GM23338 (cell line): ENCODE measurements at regions not wholly inside any gene's neighbourhood (a gene's known extent, or its start where the extent isn't known, plus 50 kb on each side); places are given as distances from the start of the nearest gene placed in this dataset.

Source experiments
- ATAC-seq: fragments of 200-7000 bp; cut with Tn5 transposase; 3 replicates; pipeline ENCODE4 v1.9.1; 2020
- DNase-seq: peaks from one replicate; pipeline ENCODE4 v3.0.0-alpha.2; 2015; ENCODE audit warnings: low spot score
- H2AFZ ChIP-seq: fragments of 200-600 bp; sonication (generic); 2 replicates; pipeline ENCODE4 v1.8.0; 2016; ENCODE audit warnings: antibody characterized with exemption, mild to moderate bottlenecking, moderate library complexity
- H3F3A ChIP-seq: fragments of 200-600 bp; sonication (generic); replicated peaks from 2 replicates; pipeline ENCODE4 v1.8.0; 2017; ENCODE audit warnings: antibody characterized with exemption, mixed run types, low read depth
- H3K27ac ChIP-seq: fragments of 200-600 bp; sonication (generic); 2 replicates; pipeline ENCODE4 v1.6.1; 2016; ENCODE audit warnings: low read depth
- H3K27me3 ChIP-seq: fragments of 200-600 bp; sonication (generic); 2 replicates; pipeline ENCODE4 v1.8.0; 2016; ENCODE audit warnings: mild to moderate bottlenecking, mixed run types, moderate library complexity; ENCODE audit not compliant: insufficient read depth
- H3K36me3 ChIP-seq: fragments of 200-600 bp; sonication (generic); 2 replicates; pipeline ENCODE4 v1.8.0; 2016; ENCODE audit warnings: mild to moderate bottlenecking; ENCODE audit not compliant: insufficient read depth
- H3K4me1 ChIP-seq: fragments of 200-600 bp; sonication (generic); 2 replicates; pipeline ENCODE4 v1.8.0; 2016; ENCODE audit warnings: mild to moderate bottlenecking, moderate library complexity; ENCODE audit not compliant: insufficient read depth
- H3K4me2 ChIP-seq: fragments of 200-600 bp; sonication (generic); 2 replicates; pipeline ENCODE4 v1.7.1; 2017; ENCODE audit warnings: mixed run types
- H3K4me3 ChIP-seq: fragments of 200-600 bp; sonication (generic); 2 replicates; pipeline ENCODE4 v1.6.1; 2016; ENCODE audit warnings: mixed run types
- H3K79me2 ChIP-seq: fragments of 200-600 bp; sonication (generic); replicated peaks from 2 replicates; pipeline ENCODE4 v1.8.0; 2017; ENCODE audit warnings: mild to moderate bottlenecking; ENCODE audit not compliant: insufficient read depth
- H3K9me2 ChIP-seq: fragments of 200-600 bp; sonication (generic); 2 replicates; pipeline ENCODE4 v1.8.0; 2017; ENCODE audit not compliant: insufficient read depth
- H4K20me1 ChIP-seq: fragments of 200-600 bp; sonication (generic); replicated peaks from 2 replicates; pipeline ENCODE4 v1.8.0; 2017; ENCODE audit warnings: mild to moderate bottlenecking; ENCODE audit not compliant: insufficient read depth
- H3K27ac Mint-ChIP-seq: 2 replicates; pipeline ENCODE4 v1.8.0; 2020; ENCODE audit warnings: inconsistent platforms, mild to moderate bottlenecking, moderate library complexity, mixed read lengths
- H3K27me3 Mint-ChIP-seq: 3 replicates; pipeline ENCODE4 v1.8.0; 2022; ENCODE audit warnings: low read depth, mild to moderate bottlenecking, moderate library complexity, mixed read lengths, inconsistent platforms; ENCODE audit not compliant: insufficient read depth, poor library complexity
- H3K36me3 Mint-ChIP-seq: 3 replicates; pipeline ENCODE4 v1.8.0; 2021; ENCODE audit warnings: low read depth, mild to moderate bottlenecking, inconsistent platforms, moderate library complexity, mixed read lengths
- H3K4me1 Mint-ChIP-seq: 3 replicates; pipeline ENCODE4 v1.8.0; 2020; ENCODE audit warnings: mild to moderate bottlenecking, inconsistent platforms, mixed read lengths
- H3K4me3 Mint-ChIP-seq: 3 replicates; pipeline ENCODE4 v1.8.0; 2021; ENCODE audit warnings: moderate library complexity, mild to moderate bottlenecking, inconsistent platforms, mixed read lengths
- H3K9me3 Mint-ChIP-seq: 3 replicates; pipeline ENCODE4 v1.8.0; 2020; ENCODE audit warnings: moderate library complexity, mild to moderate bottlenecking, inconsistent platforms, mixed read lengths
- CREB1 ChIP-seq: fragments of 250-450 bp; sonication (Bioruptor Pico); IDR thresholded peaks from 2 replicates; pipeline ENCODE4 v1.5.0; 2020; ENCODE audit warnings: low read depth, mild to moderate bottlenecking, moderate library complexity
- NANOG ChIP-seq: IDR thresholded peaks from 2 replicates; pipeline ENCODE4 v1.6.1; 2016; ENCODE audit warnings: antibody characterized with exemption, borderline replicate concordance
- POLR2AphosphoS5 ChIP-seq: IDR thresholded peaks from 2 replicates; pipeline ENCODE4 v1.6.1; 2016; ENCODE audit warnings: antibody characterized with exemption, low read depth
- TF ChIP-seq, protein P1 (sequence below), 2 experiments: fragments of 200-600 bp in 1 of 2; sonication (generic) in 1 of 2; conservative IDR thresholded peaks; 2 replicates each; pipeline versions ENCODE4 v1.5.1 to v1.6.1; 2016 to 2017; ENCODE audit warnings: antibody characterized with exemption in 2 of 2, low read depth in 2 of 2, mild to moderate bottlenecking in 2 of 2, moderate library complexity in 1 of 2

DNA sequence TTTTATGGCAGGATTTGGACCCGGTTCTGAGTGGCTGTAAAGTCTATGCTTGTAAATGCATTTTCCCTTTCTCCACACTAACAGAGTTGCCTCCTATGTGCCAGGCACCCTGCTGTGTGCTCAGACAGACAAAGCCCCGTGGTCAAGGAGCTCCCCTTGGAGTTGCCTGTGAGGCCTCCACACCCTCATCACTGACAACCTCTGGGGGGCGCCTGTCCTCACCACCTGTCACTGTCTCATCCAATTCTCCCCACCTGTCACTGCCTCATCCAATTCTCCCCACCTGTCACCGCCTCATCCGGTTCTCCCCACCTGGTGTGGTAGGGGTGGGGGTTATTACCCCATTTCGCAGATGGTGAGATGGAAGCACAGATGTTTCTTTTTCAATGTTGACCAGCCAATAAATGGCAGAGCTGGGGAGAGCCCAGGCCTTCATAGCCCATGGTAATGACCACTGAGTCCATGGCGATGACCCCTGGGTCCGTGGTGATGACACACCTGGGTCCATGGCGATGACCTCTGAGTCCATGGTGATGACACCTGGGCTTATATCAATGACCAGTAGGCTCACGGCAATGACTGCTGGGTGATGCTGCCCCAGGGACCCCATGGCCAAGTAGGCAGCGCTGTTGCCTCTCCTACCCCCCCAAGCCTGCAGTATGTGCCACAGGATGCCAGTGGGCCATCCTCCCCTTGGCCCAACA is 150.1 kb downstream of the IRF8 start:
- Histone ChIP-seq H3K36me3 (no peaks in the 10 kb centered on the region), H3K4me2 (no peak overlapping the region), H4K20me1 (no peaks in the 10 kb centered on the region), H3K27me3 (no peaks in the 10 kb centered on the region), H3K9me2 (0 out of 2 replicates have a peak, but pooled peaks cover 4% of the 10 kb centered on the region), H3K27ac (no peak overlapping the region), H3K4me3 (no peak overlapping the region), H3K4me1 (no peaks in the 10 kb centered on the region), H2AFZ (no peak overlapping the region), H3F3A (no peaks in the 10 kb centered on the region), H3K79me2 (no peaks in the 10 kb centered on the region)
- DNase-seq (peak; percentile 62), ATAC-seq (peak; percentile 55)
- Mint-ChIP-seq H3K27ac (no peak overlapping the region), H3K36me3 (no peaks in the 10 kb centered on the region), H3K27me3 (peaks cover 20% of the 10 kb centered on the region), H3K9me3 (no peaks in the 10 kb centered on the region), H3K4me1 (peaks cover 10% of the 10 kb centered on the region), H3K4me3 (no peak overlapping the region)
- TF ChIP-seq, protein P1, sequence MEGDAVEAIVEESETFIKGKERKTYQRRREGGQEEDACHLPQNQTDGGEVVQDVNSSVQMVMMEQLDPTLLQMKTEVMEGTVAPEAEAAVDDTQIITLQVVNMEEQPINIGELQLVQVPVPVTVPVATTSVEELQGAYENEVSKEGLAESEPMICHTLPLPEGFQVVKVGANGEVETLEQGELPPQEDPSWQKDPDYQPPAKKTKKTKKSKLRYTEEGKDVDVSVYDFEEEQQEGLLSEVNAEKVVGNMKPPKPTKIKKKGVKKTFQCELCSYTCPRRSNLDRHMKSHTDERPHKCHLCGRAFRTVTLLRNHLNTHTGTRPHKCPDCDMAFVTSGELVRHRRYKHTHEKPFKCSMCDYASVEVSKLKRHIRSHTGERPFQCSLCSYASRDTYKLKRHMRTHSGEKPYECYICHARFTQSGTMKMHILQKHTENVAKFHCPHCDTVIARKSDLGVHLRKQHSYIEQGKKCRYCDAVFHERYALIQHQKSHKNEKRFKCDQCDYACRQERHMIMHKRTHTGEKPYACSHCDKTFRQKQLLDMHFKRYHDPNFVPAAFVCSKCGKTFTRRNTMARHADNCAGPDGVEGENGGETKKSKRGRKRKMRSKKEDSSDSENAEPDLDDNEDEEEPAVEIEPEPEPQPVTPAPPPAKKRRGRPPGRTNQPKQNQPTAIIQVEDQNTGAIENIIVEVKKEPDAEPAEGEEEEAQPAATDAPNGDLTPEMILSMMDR (conservative IDR thresholded peaks at IDR 0.05; ENCODE audit: low read depth in 2 of 2) = peak; percentile 56 to 71
- TF ChIP-seq POLR2AphosphoS5 = no peak

DNA sequence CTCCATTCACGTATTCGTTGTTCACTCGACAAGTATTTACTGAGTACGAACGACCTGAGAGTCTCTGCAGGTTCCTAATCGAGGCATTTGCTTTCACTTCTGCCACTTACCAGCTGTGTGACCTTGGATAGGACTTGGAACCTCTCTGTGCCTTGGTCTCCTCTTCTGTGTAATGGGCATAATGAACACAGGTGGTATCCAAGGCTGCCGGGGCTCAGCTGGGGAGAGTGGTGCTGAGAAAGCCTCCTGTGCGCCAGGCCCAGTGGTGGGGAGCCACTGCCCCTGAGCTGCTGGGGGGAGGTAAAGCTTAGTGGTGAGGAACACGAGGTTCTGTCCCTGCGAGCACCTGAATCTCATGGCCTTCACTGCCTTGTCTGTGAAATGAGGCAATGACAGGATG is 150.7 kb downstream of the IRF8 start:
- H3K9me3 Mint-ChIP-seq = no peaks in the 10 kb centered on the region
- peaks cover 16% of the 10 kb centered on the region for H3K27me3 Mint-ChIP-seq
- no peaks in the 10 kb centered on the region for H3K36me3 Mint-ChIP-seq

DNA sequence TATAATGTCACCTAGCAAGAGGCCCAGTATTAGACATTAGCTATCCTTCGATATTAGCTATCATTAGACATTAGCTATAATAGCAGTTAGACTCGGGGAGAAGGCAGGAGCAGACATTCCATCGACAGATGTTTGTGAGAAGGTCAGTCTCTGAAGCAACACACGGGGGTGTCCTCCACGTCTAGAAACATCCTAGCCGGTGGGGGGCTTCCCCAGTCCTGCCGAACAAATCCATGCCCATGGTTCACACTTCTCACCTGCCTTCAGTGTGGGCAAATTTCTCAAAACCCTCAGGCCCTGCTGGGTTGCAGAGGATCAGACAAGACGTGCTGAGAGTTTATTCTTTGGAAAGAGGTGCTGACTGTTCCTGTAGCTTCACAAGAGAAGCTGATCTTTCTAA is 151.1 kb downstream of the IRF8 start:
- H3K27ac Mint-ChIP-seq = no peak overlapping the region
- H3K4me3 ChIP-seq = no peak overlapping the region
- DNase-seq = no peak
- no peak overlapping the region for H2AFZ ChIP-seq
- no peak overlapping the region for H3K4me2 ChIP-seq
- H3K27ac ChIP-seq = no peak overlapping the region
- H3K9me3 Mint-ChIP-seq = no peaks in the 10 kb centered on the region
- H3K9me2 ChIP-seq = no peaks in the 10 kb centered on the region
- H4K20me1 ChIP-seq = no peaks in the 10 kb centered on the region
- no peak overlapping the region for H3K4me3 Mint-ChIP-seq
- no peaks in the 10 kb centered on the region for H3K79me2 ChIP-seq
- H3K36me3 Mint-ChIP-seq = no peaks in the 10 kb centered on the region
- ATAC-seq = no peak
- H3F3A ChIP-seq = no peaks in the 10 kb centered on the region
- no peaks in the 10 kb centered on the region for H3K36me3 ChIP-seq
- H3K4me1 ChIP-seq = no peaks in the 10 kb centered on the region
- H3K4me1 Mint-ChIP-seq = peaks cover 10% of the 10 kb centered on the region
- H3K27me3 Mint-ChIP-seq = peaks cover 14% of the 10 kb centered on the region
- H3K27me3 ChIP-seq = no peaks in the 10 kb centered on the region
- TF ChIP-seq CREB1 (no peak), NANOG (no peak)

More for the DNA sequence above, 150.7 kb downstream of the IRF8 start:
- DNase-seq (no peak), ATAC-seq (no peak)
- no peak overlapping the region for H3K4me3 ChIP-seq
- H3K4me3 Mint-ChIP-seq = no peak overlapping the region
- no peaks in the 10 kb centered on the region for H3F3A ChIP-seq
- no peaks in the 10 kb centered on the region for H3K79me2 ChIP-seq
- no peak overlapping the region for H3K27ac Mint-ChIP-seq
- no peak overlapping the region for H2AFZ ChIP-seq
- no peaks in the 10 kb centered on the region for H3K4me1 ChIP-seq
- no peaks in the 10 kb centered on the region for H4K20me1 ChIP-seq
- no peak overlapping the region for H3K4me2 ChIP-seq
- H3K27ac ChIP-seq = no peak overlapping the region
- no peaks in the 10 kb centered on the region for H3K36me3 ChIP-seq
- H3K4me1 Mint-ChIP-seq = peaks cover 10% of the 10 kb centered on the region
- H3K27me3 ChIP-seq = no peaks in the 10 kb centered on the region
- TF ChIP-seq, protein P1 (conservative IDR thresholded peaks at IDR 0.05; ENCODE audit: low read depth in 2 of 2) = no peak
- H3K9me2 ChIP-seq = 0 out of 2 replicates have a peak, but pooled peaks cover under 1% of the 10 kb centered on the region
